ENCODE measurements at regions not wholly inside any gene's neighbourhood (a gene's known extent, or its start where the extent isn't known, plus 50 kb on each side); places are given as distances from the start of the nearest gene placed in this dataset.

DNA sequence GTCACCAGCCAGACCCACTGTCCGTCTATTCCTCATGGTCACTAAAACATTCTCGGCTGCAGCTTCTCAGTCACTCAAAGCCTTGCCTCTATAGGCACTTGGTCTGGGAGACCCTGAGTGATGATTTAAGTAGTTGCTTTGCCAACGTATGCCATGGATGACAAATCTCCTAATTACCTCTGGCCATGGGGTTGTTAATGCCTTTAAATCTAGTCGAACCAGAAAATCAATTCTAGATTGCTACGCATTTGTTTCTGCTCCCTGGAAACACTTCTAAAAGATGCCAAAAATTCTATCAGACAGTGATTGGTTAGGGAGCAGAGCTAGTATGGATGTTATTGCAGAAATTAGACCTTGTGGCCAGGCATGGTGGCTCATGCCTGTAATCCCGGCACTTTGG lies 57.0 kb upstream of the RTL6 start:
- Mint-ChIP-seq H3K36me3 (ENCODE audit: low read depth) (no peaks in the 10 kb centered on the region), H3K27me3 (peaks cover 11% of the 10 kb centered on the region), H3K4me1 (peaks cover 4% of the 10 kb centered on the region), H3K4me3 (no peak overlapping the region), H3K9me3 (no peaks in the 10 kb centered on the region), H3K27ac (no peak overlapping the region)
- no peak for DNase-seq
- POLR2A ChIA-PET, result no interaction called here
- CTCF ChIA-PET, result no interaction called here

DNA sequence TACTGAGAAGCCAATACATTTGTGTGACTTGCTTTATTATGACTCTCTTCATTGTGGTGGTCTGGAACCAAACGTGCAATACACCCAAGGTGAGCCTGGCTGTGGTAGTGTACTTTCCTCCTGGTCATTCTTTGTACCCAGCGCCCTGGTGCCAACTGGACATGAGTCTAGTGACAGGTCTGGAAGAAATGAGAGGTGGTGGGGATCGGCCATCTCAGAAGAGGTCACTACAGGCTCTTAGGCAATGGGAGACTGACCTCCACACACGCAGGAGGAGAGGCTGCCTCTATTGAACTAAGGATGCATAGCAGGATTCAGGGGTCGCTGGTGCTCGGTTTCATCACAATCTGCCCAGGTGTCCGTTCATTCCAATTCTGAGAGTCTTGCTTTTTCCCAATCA lies 56.4 kb upstream of the RTL6 start:
- DNase-seq, result no peak
- Mint-ChIP-seq H3K9me3 (no peaks in the 10 kb centered on the region), H3K4me1 (peaks cover 4% of the 10 kb centered on the region), H3K27ac (no peak overlapping the region), H3K36me3 (ENCODE audit: low read depth) (no peaks in the 10 kb centered on the region), H3K4me3 (no peak overlapping the region), H3K27me3 (peaks cover 11% of the 10 kb centered on the region)
- CTCF ChIA-PET, result no interaction called here
- POLR2A ChIA-PET, result no interaction called here

DNA sequence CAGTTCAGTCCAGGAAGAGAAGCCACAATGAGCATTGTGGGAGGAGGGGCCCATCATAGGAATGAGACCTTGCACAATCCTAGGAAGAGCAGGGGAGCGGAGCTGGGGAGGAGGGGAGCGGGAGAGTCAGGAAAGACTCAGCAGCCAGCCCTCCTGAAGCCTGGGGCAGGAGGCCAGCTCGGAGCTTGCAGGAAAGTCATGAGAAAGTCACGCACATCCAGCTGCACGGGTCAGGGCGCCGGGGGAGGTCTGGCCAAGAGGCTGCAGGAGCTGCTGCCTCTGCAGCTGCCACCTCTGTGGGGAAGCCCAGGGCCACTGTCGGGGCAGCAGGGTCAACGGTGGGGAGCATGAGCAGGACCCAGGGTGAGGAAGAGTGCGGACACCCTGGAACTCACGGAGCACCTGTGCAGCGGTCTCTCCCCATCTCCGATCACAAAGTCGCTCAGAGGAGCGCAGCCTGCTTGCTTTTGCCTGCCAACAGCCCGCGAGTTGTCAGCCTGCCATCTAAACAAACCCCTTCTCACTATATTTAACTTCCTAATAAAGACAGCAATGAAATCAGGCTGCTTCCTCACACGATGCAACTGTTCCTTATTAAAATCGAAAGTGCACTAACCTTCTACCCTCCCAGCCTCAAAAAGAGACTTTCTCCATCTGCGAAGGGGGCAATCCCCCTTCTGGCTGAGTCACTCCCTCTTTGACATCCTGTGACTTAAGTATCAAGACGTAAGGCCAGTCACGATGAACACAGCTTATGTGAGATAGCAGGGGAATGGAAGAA lies 52.9 kb upstream of the RTL6 start:
- H3K9me3 Mint-ChIP-seq, result no peaks in the 10 kb centered on the region
- DNase-seq, result no peak
- H3K27ac Mint-ChIP-seq, result no peak overlapping the region
- H3K27me3 Mint-ChIP-seq, result peaks cover 3% of the 10 kb centered on the region
- ChIA-PET CTCF (no interaction called here), POLR2A (no interaction called here)
- peaks cover 4% of the 10 kb centered on the region for H3K4me1 Mint-ChIP-seq
- H3K4me3 Mint-ChIP-seq, result no peak overlapping the region
- H3K36me3 Mint-ChIP-seq (ENCODE audit: low read depth), result no peaks in the 10 kb centered on the region

- Mint-ChIP-seq H3K27ac (no peak overlapping the region), H3K4me3 (no peak overlapping the region), H3K4me1 (peaks cover 4% of the 10 kb centered on the region), H3K9me3 (no peaks in the 10 kb centered on the region), H3K36me3 (ENCODE audit: low read depth) (no peaks in the 10 kb centered on the region), H3K27me3 (peaks cover 3% of the 10 kb centered on the region)
- no peak for DNase-seq
- ChIA-PET CTCF (no interaction called here), POLR2A (no interaction called here)
Measured at GRCh38 chr22:44549701-44550100, 51.7 kb upstream of the RTL6 start.

DNA sequence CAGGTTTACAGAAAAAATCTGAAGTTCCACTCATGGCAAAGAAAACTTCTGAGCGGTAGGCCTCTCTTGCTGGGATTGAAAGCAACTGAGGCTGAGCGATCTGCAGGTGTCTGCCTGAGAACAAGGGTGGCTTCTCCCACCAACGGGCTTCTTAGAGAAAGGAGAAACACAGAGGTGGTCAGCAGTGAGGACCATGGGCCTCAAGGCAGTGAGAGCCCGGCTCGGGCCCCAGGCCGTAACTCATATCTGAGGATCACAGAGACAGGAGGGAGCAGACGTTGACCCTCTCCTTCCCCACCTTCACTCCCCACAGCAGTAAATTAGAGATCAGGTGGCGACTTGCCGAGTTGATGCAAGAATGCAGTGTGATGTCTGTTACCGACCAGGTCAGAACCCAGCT lies 50.9 kb upstream of the RTL6 start:
- no peak for DNase-seq
- Mint-ChIP-seq H3K9me3 (no peaks in the 10 kb centered on the region), H3K27ac (no peak overlapping the region), H3K36me3 (ENCODE audit: low read depth) (no peaks in the 10 kb centered on the region), H3K4me1 (peaks cover 4% of the 10 kb centered on the region), H3K27me3 (peaks cover 8% of the 10 kb centered on the region), H3K4me3 (no peak overlapping the region)
- POLR2A ChIA-PET, result no interaction called here
- CTCF ChIA-PET, result no interaction called here

All from activated CD4-positive, alpha-beta memory T cell treated with anti-CD3 and anti-CD28 coated beads, Interleukin-2, amount 10 ng/mL, durations not matched to agents 7 days and 5 days (primary cell).